BLaER1 (cell line): ENCODE measurements at regions not wholly inside any gene's neighbourhood (a gene's known extent, or its start where the extent isn't known, plus 50 kb on each side); places are given as distances from the start of the nearest gene placed in this dataset.

Experiments used
- H3K27ac ChIP-seq: shearing (Covaris generic); formaldehyde crosslinking; 2 replicates; pipeline ENCODE4 v1.8.1; 2022
- H3K27me3 ChIP-seq: shearing (Covaris generic); formaldehyde crosslinking; 2 replicates; pipeline ENCODE4 v1.8.1; 2022
- H3K36me3 ChIP-seq: shearing (Covaris generic); formaldehyde crosslinking; 2 replicates; pipeline ENCODE4 v1.8.1; 2022
- H3K4me1 ChIP-seq: shearing (Covaris generic); formaldehyde crosslinking; 2 replicates; pipeline ENCODE4 v1.8.1; 2022
- H3K4me2 ChIP-seq: shearing (Covaris generic); formaldehyde crosslinking; 2 replicates; pipeline ENCODE4 v1.8.1; 2022
- H3K4me3 ChIP-seq: shearing (Covaris generic); formaldehyde crosslinking; 2 replicates; pipeline ENCODE4 v1.8.1; 2022
- H3K9ac ChIP-seq: shearing (Covaris generic); formaldehyde crosslinking; 2 replicates; pipeline ENCODE4 v1.8.1; 2022
- H3K9me3 ChIP-seq: shearing (Covaris generic); formaldehyde crosslinking; 2 replicates; pipeline ENCODE4 v1.8.1; 2022
- H4K20me1 ChIP-seq: shearing (Covaris generic); formaldehyde crosslinking; 2 replicates; pipeline ENCODE4 v1.8.1; 2022
- Cebpa-rat ChIP-seq: shearing (Covaris generic); IDR thresholded peaks from 2 replicates; pipeline ENCODE4 v1.8.1; 2022

GRCh38 chr5:146940295-146940694 lies 61.7 kb upstream of the PPP2R2B start:
- no peaks in the 10 kb centered on the region for H3K9me3 ChIP-seq
- no peak overlapping the region for H3K4me3 ChIP-seq
- no peaks in the 10 kb centered on the region for H4K20me1 ChIP-seq
- H3K27me3 ChIP-seq = no peaks in the 10 kb centered on the region
- no peak for TF ChIP-seq Cebpa-rat
- no peak overlapping the region for H3K9ac ChIP-seq
- H3K4me2 ChIP-seq = no peak overlapping the region
- no peaks in the 10 kb centered on the region for H3K4me1 ChIP-seq
- H3K36me3 ChIP-seq = no peaks in the 10 kb centered on the region
- H3K27ac ChIP-seq = no peak overlapping the region

- H3K9ac ChIP-seq = no peak overlapping the region
- H3K4me1 ChIP-seq = no peaks in the 10 kb centered on the region
- H3K4me3 ChIP-seq = no peak overlapping the region
- H3K36me3 ChIP-seq = no peaks in the 10 kb centered on the region
- no peaks in the 10 kb centered on the region for H3K9me3 ChIP-seq
- no peaks in the 10 kb centered on the region for H3K27me3 ChIP-seq
- TF ChIP-seq Cebpa-rat = no peak
- H3K27ac ChIP-seq = no peak overlapping the region
- no peaks in the 10 kb centered on the region for H4K20me1 ChIP-seq
- H3K4me2 ChIP-seq = no peak overlapping the region
Measured at GRCh38 chr5:146944019-146944418, 65.5 kb upstream of the PPP2R2B start.

- Histone ChIP-seq H3K9me3 (no peaks in the 10 kb centered on the region), H3K27ac (no peak overlapping the region), H3K4me2 (no peak overlapping the region), H3K4me1 (no peaks in the 10 kb centered on the region), H4K20me1 (no peaks in the 10 kb centered on the region), H3K4me3 (no peak overlapping the region), H3K9ac (no peak overlapping the region), H3K36me3 (no peaks in the 10 kb centered on the region), H3K27me3 (no peaks in the 10 kb centered on the region)
- no peak for TF ChIP-seq Cebpa-rat
Measured at GRCh38 chr5:146944764-146945616, 66.4 kb upstream of the PPP2R2B start.

GRCh38 chr5:146945617-146946084 lies 67.1 kb upstream of the PPP2R2B start:
- no peak for TF ChIP-seq Cebpa-rat

GRCh38 chr5:146947181-146947941 lies 68.8 kb upstream of the PPP2R2B start:
- Histone ChIP-seq H3K36me3 (no peaks in the 10 kb centered on the region), H3K27ac (no peak overlapping the region), H3K4me2 (no peak overlapping the region), H3K9me3 (no peaks in the 10 kb centered on the region), H4K20me1 (no peaks in the 10 kb centered on the region), H3K4me3 (no peak overlapping the region), H3K9ac (no peak overlapping the region), H3K4me1 (no peaks in the 10 kb centered on the region), H3K27me3 (no peaks in the 10 kb centered on the region)
- no peak for TF ChIP-seq Cebpa-rat

More at GRCh38 chr5:146945617-146946084, 67.1 kb upstream of the PPP2R2B start:
- Histone ChIP-seq H3K36me3 (no peaks in the 10 kb centered on the region), H3K4me1 (no peaks in the 10 kb centered on the region), H3K27ac (no peak overlapping the region), H3K9me3 (no peaks in the 10 kb centered on the region), H4K20me1 (no peaks in the 10 kb centered on the region), H3K4me2 (no peak overlapping the region), H3K9ac (no peak overlapping the region), H3K27me3 (no peaks in the 10 kb centered on the region), H3K4me3 (no peak overlapping the region)

GRCh38 chr5:146948666-146949065 lies 70.1 kb upstream of the PPP2R2B start:
- Histone ChIP-seq H3K4me1 (no peaks in the 10 kb centered on the region), H3K4me3 (no peak overlapping the region), H3K4me2 (no peak overlapping the region), H3K27ac (no peak overlapping the region), H3K27me3 (no peaks in the 10 kb centered on the region), H3K9ac (no peak overlapping the region), H4K20me1 (no peaks in the 10 kb centered on the region), H3K36me3 (no peaks in the 10 kb centered on the region), H3K9me3 (no peaks in the 10 kb centered on the region)
- TF ChIP-seq Cebpa-rat = no peak

GRCh38 chr5:146952168-146952567 lies 73.6 kb upstream of the PPP2R2B start:
- Histone ChIP-seq H4K20me1 (no peaks in the 10 kb centered on the region), H3K36me3 (no peaks in the 10 kb centered on the region), H3K4me3 (no peak overlapping the region), H3K9me3 (no peaks in the 10 kb centered on the region), H3K4me2 (no peak overlapping the region), H3K27ac (no peak overlapping the region), H3K27me3 (no peaks in the 10 kb centered on the region), H3K9ac (no peak overlapping the region), H3K4me1 (no peaks in the 10 kb centered on the region)
- no peak for TF ChIP-seq Cebpa-rat

GRCh38 chr5:146956217-146956616 lies 77.7 kb upstream of the PPP2R2B start:
- Histone ChIP-seq H3K27ac (no peak overlapping the region), H3K9ac (no peak overlapping the region), H4K20me1 (no peaks in the 10 kb centered on the region), H3K27me3 (no peaks in the 10 kb centered on the region), H3K4me2 (no peak overlapping the region), H3K36me3 (no peaks in the 10 kb centered on the region), H3K9me3 (no peaks in the 10 kb centered on the region), H3K4me3 (no peak overlapping the region), H3K4me1 (no peaks in the 10 kb centered on the region)
- no peak for TF ChIP-seq Cebpa-rat

- no peaks in the 10 kb centered on the region for H3K36me3 ChIP-seq
- no peak overlapping the region for H3K4me3 ChIP-seq
- no peak for TF ChIP-seq Cebpa-rat
- no peaks in the 10 kb centered on the region for H3K9me3 ChIP-seq
- H3K4me1 ChIP-seq = no peaks in the 10 kb centered on the region
- no peaks in the 10 kb centered on the region for H3K27me3 ChIP-seq
- no peak overlapping the region for H3K27ac ChIP-seq
- no peak overlapping the region for H3K9ac ChIP-seq
- no peaks in the 10 kb centered on the region for H4K20me1 ChIP-seq
- no peak overlapping the region for H3K4me2 ChIP-seq
Measured at GRCh38 chr5:146959360-146959759, 80.8 kb upstream of the PPP2R2B start.

GRCh38 chr5:146962801-146963355 lies 84.3 kb upstream of the PPP2R2B start:
- H3K4me1 ChIP-seq = peaks cover 18% of the 10 kb centered on the region
- TF ChIP-seq Cebpa-rat = no peak
- H3K36me3 ChIP-seq = no peaks in the 10 kb centered on the region
- H3K9ac ChIP-seq = no peak overlapping the region
- H4K20me1 ChIP-seq = no peaks in the 10 kb centered on the region
- H3K4me3 ChIP-seq = no peak overlapping the region
- H3K27ac ChIP-seq = no peak overlapping the region
- no peaks in the 10 kb centered on the region for H3K9me3 ChIP-seq
- no peaks in the 10 kb centered on the region for H3K27me3 ChIP-seq
- no peak overlapping the region for H3K4me2 ChIP-seq
